Embryonic facial prominence (tissue), 1 donor: ENCODE measurements at regions not wholly inside any gene's neighbourhood (a gene's known extent, or its start where the extent isn't known, plus 50 kb on each side); places are given as distances from the start of the nearest gene placed in this dataset.
"Not testable (repeated sequence)": the region's sequence is repeated elsewhere in the genome, so short reads cannot be mapped to it uniquely, and the experiment has no call there.

ENCODE experiments used
- DNase-seq: peaks from one replicate; pipeline ENCODE4 v3.0.0-alpha.2; 2016; ENCODE audit errors: extremely low spot score

DNA sequence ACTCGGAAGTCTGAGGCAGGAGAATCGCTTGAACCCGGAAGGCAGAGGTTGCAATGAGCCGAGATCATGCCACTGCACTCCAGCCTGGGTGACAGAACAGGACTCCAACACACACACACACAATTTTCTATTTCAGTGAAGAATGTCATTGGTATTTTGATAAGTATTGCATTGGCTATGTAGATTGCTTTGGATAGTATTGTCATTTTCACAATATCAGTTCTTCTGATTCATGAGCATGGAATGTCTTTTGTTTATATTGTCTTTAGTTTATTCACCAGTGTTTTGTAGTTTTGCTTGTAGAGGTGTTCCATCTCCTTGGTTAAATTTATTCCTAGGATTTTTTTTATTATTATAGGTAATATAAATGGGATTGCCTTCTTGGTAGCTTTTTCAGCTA, 693.4 kb upstream of the SYT4 start:
- no peak for DNase-seq

GRCh38 chr18:43978174-43978573, 700.9 kb upstream of the SYT4 start:
- no peak for DNase-seq

GRCh38 chr18:43982582-43982981, 698.1 kb upstream of the SETBP1 start:
- DNase-seq: no peak

DNA sequence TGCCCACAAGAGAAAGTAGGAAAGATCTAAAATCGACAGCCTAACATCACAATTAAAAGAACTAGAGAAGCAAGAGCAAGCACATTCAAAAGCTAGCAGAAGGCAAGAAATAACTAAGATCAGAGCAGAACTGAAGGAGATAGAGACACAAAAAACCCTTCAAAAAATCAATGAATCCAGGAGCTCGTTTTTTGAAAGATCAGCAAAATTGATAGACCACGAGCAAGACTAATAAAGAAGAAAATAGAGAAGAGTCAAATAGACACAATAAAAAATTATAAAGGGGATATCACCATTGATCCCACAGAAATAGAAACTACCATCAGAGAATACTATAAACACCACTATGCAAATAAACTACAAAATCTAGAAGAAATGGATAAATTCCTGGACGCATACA, 693.6 kb upstream of the SETBP1 start:
- not testable (repeated sequence) for DNase-seq

GRCh38 chr18:43992741-43993140, 687.9 kb upstream of the SETBP1 start:
- no peak for DNase-seq

DNA sequence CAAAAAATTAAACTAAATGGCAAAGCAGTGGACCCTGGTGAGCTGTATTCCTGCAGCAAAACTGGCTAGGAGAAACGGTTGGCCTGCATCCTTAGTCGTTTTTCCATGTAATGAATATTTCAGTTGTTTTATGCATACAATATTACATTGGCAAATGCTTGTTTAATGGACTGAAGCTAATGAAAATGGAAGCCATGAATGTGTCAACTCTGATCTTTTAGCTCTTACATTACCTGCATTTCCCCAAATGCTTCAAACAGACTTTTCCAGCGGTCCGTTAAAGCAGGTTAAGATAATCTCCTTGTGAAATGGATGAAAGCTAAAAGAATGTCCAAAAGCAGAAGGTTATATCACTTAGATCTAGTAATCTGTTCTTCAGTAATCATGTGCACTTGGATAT, 686.3 kb upstream of the SETBP1 start:
- no peak for DNase-seq

GRCh38 chr18:44013871-44014270, 666.8 kb upstream of the SETBP1 start:
- no peak for DNase-seq

DNA sequence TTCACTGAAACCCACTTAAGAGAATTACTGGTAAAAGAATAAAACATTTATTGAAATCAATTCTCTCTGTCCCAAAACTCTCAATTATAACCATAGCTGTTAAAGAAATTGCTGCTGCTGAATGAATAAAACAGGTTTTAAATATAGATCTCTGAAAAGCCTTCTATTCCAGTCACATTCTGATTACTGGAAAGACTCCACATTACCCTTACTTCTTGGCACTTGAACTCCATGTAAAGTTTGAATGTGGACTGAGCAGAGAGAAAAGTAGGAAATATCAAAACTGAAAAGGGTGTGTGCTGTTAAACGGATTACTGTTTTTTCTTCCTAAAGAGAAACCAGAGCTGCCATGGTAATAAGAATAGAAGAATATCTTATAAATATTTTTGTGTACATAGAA, 655.3 kb upstream of the SETBP1 start:
- no peak for DNase-seq

GRCh38 chr18:44028109-44028508, 652.6 kb upstream of the SETBP1 start:
- no peak for DNase-seq

DNA sequence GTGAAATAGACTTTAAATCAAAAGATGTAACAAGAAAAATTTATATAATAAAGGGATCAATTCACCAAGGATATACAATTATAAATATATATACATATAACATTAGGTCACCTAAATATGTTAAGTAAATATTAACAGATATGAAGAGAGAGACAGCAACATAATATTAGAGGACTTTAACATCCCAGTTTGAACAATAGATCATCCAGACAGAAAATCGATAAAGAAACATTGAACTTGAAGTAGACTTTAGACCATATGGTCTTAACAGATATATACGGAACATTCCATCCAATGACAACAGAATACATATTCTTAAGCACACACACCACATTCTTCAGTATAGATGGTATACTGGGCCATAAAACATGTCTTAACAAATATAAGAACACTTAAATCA, 649.6 kb upstream of the SETBP1 start:
- no peak for DNase-seq

DNA sequence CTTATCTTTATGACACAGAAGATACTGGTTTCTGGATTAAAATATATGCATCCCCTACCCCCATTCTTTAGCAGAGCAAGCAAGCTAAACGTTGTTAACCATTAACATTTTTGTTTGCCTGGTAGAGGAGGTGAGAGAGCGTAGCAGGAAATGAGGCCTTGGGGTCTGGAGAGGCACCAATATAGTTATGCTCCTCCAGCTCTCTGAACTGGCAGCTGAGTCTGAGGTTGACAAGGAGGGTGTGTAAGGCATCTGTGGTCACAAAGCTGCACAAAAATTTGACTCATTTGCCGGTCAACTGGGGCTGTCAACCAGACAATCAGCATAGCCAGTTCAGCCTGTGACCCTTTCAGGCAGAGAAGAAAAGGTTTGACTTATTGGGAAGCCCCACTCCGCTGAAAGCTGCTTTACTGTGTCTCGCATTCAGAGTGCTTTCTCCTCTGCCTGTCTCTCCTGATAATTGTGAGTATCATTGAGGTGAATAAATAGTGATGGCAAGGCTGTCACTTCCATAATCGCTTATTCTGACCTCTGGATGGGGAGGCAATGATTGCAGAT, 647.5 kb upstream of the SETBP1 start:
- no peak for DNase-seq

DNA sequence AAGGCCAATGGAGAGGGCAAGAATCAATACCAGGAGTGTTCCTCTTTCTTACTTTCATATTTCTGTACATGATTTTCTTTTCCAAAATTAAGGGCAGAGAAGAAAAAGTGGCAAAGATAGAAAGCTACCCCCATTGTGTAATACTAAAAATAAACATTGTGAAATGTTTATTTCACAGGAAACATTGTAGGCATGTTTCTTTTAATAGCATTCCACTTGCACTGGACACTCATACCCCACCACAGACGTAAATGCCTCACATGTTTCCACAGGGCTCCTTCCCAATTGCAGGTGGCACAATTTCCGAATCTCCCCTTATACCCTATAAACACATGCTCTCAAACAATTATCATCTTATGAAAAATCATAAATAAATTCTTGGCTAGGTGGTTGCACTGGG, 645.1 kb upstream of the SETBP1 start:
- no peak for DNase-seq

DNA sequence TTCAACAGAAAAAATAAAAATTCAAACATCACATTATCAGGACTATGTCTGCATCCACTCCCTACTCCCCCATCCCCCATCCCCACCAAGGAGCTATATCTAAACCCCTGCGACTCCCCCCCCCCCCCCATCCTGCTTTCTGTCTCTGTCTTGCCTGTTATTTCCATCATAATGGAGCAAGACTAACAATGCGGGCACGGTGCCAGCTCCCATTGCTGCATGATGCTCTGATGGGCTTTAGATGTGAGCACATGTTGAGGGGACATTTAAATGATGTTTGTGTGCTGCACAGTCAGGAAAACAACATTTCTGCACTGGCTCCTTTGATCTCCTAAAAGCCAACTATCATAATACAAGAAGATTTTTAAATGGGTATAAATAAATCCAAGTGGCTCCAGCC, 644.2 kb upstream of the SETBP1 start:
- DNase-seq: no peak

- no peak for DNase-seq
Measured at GRCh38 chr18:44039216-44039615, 641.5 kb upstream of the SETBP1 start.

DNA sequence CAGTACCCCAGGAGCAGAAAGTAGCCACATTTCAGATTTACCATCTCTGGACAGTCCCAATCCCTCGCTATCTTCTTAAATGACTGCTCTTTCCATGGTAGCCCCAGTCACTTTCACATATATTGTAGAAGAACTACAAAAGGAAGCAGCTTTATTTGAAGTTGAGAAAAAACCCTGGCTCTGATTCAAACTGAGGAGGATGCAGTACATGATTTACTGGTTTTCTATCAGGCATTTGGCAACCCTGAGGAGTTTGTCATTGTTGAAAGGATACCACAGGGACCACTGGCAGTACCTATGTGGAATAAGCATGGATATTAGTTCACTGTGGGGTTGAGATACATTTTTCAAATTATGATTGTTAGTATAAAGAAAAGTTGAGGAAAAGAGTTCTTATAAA, 640.9 kb upstream of the SETBP1 start:
- no peak for DNase-seq

DNA sequence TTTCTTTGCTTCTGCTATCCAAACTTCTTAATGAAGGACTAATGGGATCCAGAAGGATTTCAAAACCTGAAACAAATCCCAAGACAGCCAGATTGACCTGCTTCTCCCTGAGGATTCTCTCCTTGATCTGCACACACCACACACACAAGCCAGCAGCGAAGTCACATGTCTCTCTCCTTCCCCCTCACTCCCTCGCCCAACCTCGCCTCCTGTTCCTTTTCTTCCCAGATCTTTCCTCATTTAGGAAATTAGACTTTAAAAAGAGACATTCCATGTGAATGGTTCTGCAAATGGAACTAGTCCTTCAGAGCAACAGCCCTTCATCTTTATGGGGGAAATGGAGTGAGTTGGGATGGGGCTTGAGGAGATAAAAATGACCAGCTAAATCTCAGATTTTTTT, 639.1 kb upstream of the SETBP1 start:
- no peak for DNase-seq

- DNase-seq: no peak
Measured at GRCh38 chr18:44041961-44042360, 638.7 kb upstream of the SETBP1 start.

DNA sequence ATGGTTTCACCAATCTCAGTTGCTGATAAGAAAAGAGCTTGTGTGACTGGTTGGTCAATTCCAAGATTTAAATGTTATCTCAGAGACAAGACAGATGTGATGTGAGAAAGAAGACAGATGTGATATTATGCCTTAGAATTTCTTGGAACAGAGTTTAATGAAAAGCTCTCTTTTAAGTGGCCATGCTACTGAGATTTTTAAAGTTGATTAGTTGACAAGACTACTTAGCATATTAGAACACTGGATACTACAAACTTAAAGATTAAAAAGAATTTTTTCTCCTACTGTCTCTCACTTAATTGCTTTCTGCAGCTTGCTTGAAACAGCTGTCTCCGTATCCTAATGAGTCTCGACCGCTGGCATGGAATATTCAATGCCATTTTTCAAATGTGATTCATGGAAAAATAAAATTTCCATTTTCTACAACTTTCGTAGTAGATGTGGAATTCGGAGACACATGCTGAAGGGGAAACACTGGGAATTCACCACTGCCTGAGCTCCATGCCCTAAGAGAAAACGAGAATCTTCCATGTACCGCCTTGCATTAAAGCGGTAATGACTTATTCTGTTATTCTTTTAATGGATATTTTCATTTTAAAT, 634.2 kb upstream of the SETBP1 start:
- DNase-seq: no peak

GRCh38 chr18:44047585-44047984, 633.1 kb upstream of the SETBP1 start:
- DNase-seq: no peak

GRCh38 chr18:44048435-44048834, 632.3 kb upstream of the SETBP1 start:
- no peak for DNase-seq

- DNase-seq: no peak
Measured at GRCh38 chr18:44048846-44049245, 631.8 kb upstream of the SETBP1 start.

DNA sequence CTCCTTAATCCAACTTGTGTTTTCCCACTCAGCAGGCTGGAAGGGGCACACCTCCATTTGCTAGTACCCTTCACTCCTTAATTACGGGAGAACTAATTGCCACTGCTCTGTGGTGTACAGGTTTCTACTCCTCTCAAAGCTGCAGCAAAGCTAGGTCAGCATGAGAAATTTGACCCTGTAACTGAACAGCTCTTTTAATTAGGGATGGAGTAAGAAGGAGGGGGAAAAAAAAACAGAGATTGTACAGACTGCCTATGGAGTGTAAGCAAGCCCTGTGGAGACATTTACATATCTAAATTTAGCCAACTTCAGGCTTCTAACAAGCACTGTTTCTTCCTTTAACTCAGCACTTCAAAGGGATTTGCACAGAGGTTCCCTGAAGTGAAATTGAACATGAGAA, 629.7 kb upstream of the SETBP1 start:
- DNase-seq: no peak

DNA sequence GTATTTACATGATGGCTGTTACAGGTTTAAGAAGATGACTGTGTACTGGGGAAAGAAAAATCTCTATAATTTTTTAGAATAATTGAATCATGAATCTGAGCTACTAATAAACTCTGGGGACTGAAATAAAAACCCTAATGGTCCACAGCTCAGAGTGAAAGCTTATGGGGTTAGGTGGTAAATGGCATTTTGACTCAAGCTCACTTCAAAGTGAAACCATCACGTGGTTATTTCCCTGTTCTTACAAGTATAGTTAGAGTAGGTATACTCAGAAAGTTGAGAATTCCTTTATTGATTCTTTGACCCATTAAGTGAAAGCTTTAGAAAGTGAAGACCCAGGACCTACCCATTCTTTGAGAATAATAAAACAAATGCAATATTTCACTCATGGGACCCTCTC, 626.2 kb upstream of the SETBP1 start:
- DNase-seq: no peak

DNA sequence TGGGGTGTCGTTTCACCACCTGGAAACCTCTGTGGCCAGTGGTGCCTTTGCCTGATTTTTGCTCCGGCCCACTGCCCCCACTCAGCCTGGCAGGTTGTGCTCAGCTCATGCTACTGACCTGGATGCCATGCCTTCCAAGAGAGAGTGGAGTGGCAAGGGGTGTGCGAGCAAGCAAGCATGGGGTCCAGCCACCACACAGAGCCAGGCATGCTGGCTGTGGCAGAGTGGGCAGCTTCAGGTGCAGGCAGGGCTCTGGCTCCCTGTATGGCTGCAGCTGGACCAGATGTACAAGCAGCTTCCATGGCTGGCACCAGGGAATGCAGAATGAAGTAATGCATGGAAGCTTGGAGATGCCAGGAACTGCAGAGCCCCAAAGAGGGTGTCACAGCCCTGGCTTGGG, 620.5 kb upstream of the SETBP1 start:
- DNase-seq: no peak
